ENCODE measurements at regions not wholly inside any gene's neighbourhood (a gene's known extent, or its start where the extent isn't known, plus 50 kb on each side); places are given as distances from the start of the nearest gene placed in this dataset.
A peak's percentile ranks its signal among the peaks of the same experiment; 100 is the strongest.

DNA sequence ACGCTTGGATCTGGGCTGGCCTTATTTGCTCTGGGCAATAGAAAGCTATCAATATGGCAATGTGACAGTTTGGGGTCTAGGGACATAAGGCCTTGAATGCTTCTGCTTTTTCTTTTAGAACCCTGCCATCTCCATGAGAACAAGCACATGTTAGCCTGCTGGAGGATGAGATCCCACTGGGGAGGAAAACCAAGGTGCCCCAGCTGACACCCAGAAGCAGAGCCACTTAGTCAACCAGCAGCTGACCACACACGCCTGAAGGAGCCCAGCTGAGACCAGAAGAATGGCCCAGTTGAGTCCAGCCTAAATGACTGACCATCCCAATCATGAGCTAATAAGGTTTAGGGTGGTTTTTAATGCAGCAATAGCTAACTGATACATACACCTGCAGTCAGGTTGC lies 171.2 kb downstream of the AHSP start:
- no peak for TF ChIP-seq ZFX (IDR thresholded peaks at IDR 0.05; ENCODE audit: borderline replicate concordance)
- TF ChIP-seq, protein P1, sequence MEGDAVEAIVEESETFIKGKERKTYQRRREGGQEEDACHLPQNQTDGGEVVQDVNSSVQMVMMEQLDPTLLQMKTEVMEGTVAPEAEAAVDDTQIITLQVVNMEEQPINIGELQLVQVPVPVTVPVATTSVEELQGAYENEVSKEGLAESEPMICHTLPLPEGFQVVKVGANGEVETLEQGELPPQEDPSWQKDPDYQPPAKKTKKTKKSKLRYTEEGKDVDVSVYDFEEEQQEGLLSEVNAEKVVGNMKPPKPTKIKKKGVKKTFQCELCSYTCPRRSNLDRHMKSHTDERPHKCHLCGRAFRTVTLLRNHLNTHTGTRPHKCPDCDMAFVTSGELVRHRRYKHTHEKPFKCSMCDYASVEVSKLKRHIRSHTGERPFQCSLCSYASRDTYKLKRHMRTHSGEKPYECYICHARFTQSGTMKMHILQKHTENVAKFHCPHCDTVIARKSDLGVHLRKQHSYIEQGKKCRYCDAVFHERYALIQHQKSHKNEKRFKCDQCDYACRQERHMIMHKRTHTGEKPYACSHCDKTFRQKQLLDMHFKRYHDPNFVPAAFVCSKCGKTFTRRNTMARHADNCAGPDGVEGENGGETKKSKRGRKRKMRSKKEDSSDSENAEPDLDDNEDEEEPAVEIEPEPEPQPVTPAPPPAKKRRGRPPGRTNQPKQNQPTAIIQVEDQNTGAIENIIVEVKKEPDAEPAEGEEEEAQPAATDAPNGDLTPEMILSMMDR (IDR thresholded peaks at IDR 0.05) = no peak
- H3K27ac ChIP-seq = no peak overlapping the region

DNA sequence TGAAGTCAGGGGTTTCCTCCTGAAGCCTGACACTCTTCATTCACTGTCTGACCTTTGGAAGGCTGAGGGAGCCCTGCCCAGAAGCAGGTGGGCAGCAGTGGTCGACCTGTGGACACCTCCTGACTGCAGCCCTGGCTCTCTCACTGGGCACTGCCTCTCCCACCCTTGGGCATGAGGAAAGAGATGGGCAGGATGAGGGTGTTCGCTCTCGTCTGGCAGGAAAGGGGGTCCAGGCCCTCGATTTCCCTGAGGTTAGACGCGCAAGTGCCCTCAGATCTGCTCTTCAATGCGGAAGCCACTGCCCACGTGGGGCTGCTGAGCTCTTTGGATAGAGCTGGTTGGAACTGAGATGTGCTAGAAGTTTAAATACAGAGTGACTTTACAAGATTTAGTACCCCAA lies 171.9 kb downstream of the AHSP start:
- H3K27ac ChIP-seq = no peak overlapping the region
- TF ChIP-seq, protein P1 (IDR thresholded peaks at IDR 0.05) = no peak
- no peak for TF ChIP-seq ZFX (IDR thresholded peaks at IDR 0.05; ENCODE audit: borderline replicate concordance)

DNA sequence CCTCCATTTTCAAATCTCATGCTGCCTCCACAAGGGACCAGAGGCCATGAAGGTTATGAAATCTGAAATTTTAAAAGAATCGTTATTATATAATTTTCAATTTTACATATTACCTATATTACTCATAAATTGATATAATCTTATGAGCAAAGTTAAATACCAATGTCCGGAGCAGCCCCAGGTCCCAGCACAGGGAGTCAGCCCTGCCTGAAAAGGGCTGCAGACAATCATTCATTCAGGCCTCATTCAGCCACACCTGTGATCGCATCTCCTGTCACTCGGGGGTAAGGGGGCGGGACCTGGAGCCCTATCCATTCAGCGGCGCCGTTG lies 172.5 kb downstream of the AHSP start:
- H3K27ac ChIP-seq = no peak overlapping the region
- TF ChIP-seq, protein P1 (IDR thresholded peaks at IDR 0.05) = no peak
- TF ChIP-seq ZFX (IDR thresholded peaks at IDR 0.05; ENCODE audit: borderline replicate concordance) = no peak

DNA sequence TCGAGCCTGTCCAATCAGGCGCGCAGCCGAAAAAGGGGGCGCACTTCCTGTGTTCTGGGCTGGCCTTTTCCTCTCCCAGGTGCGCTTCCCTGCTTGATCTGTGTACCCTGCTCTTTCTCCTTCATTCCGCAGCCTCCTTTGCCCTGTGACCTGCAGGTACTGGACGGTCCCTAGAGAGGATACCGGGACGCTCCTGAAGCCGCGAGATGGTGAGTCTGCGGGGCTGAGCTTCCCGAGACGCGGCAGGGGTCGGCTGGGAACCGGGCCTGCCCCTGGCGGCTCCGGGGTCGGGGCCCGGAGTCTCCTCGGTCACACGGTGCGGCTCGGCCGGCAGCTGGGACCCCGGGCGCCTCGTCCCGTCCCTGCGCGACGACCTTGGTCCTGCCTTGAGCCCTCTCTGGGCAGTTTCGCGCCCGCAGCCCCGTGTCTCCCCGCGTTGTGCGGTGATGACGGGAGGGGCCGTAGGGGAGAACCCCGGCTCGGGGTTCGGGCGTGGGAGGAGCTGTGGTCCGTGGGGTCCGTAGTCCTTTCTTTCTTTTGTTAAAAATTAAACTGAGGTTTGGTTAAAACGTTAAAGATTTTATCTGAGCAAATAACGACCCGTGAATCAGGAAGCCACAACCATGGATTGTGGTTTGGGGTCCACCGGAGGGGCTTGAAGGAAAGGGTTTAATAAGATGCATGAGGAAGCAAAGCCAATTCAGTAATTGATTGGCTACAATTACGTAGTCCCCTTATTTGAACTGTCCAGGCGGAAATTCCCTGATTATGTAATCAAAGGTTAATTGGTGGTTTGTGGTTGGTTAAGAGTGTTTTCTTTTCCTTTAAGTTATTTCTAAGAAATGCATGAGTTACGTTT lies 172.8 kb upstream of the ZNF267 start:
- H3K27ac ChIP-seq = no peak overlapping the region

DNA sequence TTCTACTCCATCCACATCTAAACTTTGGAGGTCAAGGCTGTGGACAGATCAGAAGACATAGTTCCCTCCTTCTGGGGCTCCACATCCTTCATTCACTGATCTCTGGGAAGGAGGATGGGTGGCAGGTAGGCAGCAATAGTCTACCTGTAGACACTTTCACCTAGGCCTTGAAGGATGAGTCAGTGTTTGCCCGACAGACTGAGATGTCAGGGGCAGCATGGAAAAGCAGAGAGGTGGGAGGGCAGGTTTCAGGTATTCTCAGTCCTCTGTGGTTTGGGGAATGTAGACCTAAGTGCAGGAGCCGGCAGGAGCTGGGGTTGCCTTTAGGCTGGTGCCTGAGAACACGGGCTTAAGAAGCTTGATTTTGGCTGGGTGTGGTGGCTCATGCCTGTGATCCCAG lies 171.9 kb upstream of the ZNF267 start:
- no peak for TF ChIP-seq ZFX (IDR thresholded peaks at IDR 0.05; ENCODE audit: borderline replicate concordance)
- TF ChIP-seq, protein P1 (IDR thresholded peaks at IDR 0.05) = no peak
- no peak overlapping the region for H3K27ac ChIP-seq

More for the DNA sequence above, 172.8 kb upstream of the ZNF267 start:
- TF ChIP-seq ZFX (IDR thresholded peaks at IDR 0.05; ENCODE audit: borderline replicate concordance) = no peak
- TF ChIP-seq, protein P1 (IDR thresholded peaks at IDR 0.05) = peak; percentile 18; the same call in 1 of the 2 replicates

DNA sequence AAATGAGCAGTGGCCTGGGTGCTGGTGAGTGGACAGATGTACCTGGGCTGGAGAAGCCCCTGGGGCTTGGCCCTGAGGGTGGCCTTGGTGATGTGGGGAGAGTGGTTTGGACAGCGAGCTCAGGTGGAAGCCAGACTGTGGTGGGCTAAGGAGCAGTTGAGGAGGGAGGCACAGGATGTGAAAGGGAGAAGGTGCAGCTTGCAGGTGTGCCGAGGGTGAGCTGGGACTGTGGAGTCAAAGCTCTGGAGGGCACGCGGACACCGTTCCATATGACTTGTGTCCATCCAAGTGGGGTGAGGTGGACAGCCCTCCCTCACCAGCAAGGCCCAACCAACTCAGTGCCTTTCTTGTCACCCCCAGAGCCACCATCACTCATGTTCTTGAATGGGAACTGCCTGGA lies 170.8 kb upstream of the ZNF267 start:
- no peak overlapping the region for H3K27ac ChIP-seq

More for the DNA sequence above, 170.8 kb upstream of the ZNF267 start:
- TF ChIP-seq, protein P1 (IDR thresholded peaks at IDR 0.05) = no peak
- no peak for TF ChIP-seq ZFX (IDR thresholded peaks at IDR 0.05; ENCODE audit: borderline replicate concordance)

Measured in 22Rv1 (cell line).